Activated naive CD8-positive, alpha-beta T cell treated with anti-CD3 and anti-CD28 coated beads, Interleukin-2, amount 50 U/mL, for 24 hours (primary cell): ENCODE measurements at regions not wholly inside any gene's neighbourhood (a gene's known extent, or its start where the extent isn't known, plus 50 kb on each side); places are given as distances from the start of the nearest gene placed in this dataset.

Experiments used
- ATAC-seq: fragments of 150-1000 bp; cut with Tn5 transposase; one replicate; pipeline ENCODE4 v1.10.0; 2021
- DNase-seq: peaks from one replicate; pipeline ENCODE4 v3.0.0; 2021
- H3K27ac Mint-ChIP-seq: one replicate; pipeline ENCODE4 v1.8.0; 2021; ENCODE audit warnings: mild to moderate bottlenecking, mixed read lengths
- H3K27me3 Mint-ChIP-seq: one replicate; pipeline ENCODE4 v1.8.0; 2021; ENCODE audit warnings: mixed read lengths
- H3K36me3 Mint-ChIP-seq: one replicate; pipeline ENCODE4 v1.8.0; 2021; ENCODE audit warnings: low read depth, mixed read lengths
- H3K4me1 Mint-ChIP-seq: one replicate; pipeline ENCODE4 v1.8.0; 2021; ENCODE audit warnings: mixed read lengths
- H3K4me3 Mint-ChIP-seq: one replicate; pipeline ENCODE4 v1.8.0; 2021; ENCODE audit warnings: mild to moderate bottlenecking, moderate library complexity, mixed read lengths
- H3K9me3 Mint-ChIP-seq: one replicate; pipeline ENCODE4 v1.8.0; 2021; ENCODE audit warnings: mixed read lengths

DNA sequence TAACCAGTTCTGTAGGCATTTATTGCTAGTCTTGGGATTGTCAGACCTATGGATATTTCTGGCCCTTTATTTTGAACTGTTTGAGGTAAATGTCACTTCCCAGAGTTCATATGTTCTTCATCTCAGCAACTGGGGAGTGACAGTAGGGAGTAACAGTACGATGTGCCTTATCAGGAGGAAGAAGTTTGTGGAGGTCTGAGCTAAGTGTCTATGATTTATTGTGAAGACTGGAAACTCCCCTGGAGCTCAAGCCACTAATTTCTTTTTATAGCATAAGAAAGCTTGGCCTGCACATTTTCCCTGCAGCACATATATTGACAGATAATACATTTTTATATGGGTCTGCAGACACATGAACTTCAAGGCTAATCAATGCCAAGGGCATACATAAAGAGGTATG, 383.8 kb downstream of the GRXCR1 start:
- H3K4me1 Mint-ChIP-seq = no peaks in the 10 kb centered on the region
- H3K36me3 Mint-ChIP-seq = no peaks in the 10 kb centered on the region
- no peaks in the 10 kb centered on the region for H3K27me3 Mint-ChIP-seq
- no peak overlapping the region for H3K27ac Mint-ChIP-seq
- no peak for ATAC-seq
- no peak for DNase-seq
- H3K4me3 Mint-ChIP-seq = no peak overlapping the region
- H3K9me3 Mint-ChIP-seq = peaks cover 4% of the 10 kb centered on the region

DNA sequence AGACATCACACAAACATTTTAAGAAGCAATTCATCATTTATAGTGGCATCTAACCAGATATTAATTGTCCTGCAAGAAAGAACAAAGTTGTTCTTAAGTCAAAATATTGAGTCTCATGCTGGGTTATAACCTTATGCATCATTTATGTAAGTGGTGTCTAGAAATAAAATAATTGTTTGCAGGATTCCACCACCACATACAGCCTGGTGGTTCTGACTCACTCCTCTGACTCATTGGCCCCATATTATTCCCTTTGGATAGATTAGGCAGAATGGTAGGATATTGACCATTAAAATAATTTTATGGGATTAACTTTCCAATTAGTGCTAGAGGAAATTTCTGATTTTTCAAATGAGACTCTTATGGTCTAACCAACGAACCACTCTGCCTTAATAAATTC, 384.5 kb downstream of the GRXCR1 start:
- Mint-ChIP-seq H3K36me3 (no peaks in the 10 kb centered on the region), H3K4me1 (no peaks in the 10 kb centered on the region), H3K4me3 (no peak overlapping the region), H3K27me3 (no peaks in the 10 kb centered on the region), H3K9me3 (peaks cover 4% of the 10 kb centered on the region), H3K27ac (no peak overlapping the region)
- no peak for DNase-seq
- no peak for ATAC-seq

DNA sequence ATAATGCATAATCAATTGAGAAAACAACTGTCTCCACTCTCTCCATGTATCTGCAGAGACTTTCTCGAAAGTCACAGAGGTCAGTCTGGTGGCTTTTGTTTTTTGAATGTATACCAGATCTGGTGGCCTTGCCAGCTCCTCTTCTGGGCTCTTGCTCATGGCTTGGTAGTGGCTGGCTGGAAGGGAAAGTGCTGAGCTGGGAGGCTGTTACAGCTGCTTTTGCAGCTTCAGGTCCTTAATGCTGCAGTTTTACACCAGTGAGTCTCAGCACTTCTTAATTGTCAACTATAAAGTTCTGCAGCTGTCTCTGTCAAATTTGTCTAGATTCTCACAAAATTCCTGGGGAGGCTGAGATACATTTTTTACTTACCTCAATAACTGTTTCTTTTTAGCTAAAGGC, 390.0 kb downstream of the GRXCR1 start:
- no peak overlapping the region for H3K4me3 Mint-ChIP-seq
- no peak for DNase-seq
- no peaks in the 10 kb centered on the region for H3K4me1 Mint-ChIP-seq
- no peak overlapping the region for H3K27ac Mint-ChIP-seq
- ATAC-seq = no peak
- no peaks in the 10 kb centered on the region for H3K36me3 Mint-ChIP-seq
- peaks cover 5% of the 10 kb centered on the region for H3K9me3 Mint-ChIP-seq
- no peaks in the 10 kb centered on the region for H3K27me3 Mint-ChIP-seq

DNA sequence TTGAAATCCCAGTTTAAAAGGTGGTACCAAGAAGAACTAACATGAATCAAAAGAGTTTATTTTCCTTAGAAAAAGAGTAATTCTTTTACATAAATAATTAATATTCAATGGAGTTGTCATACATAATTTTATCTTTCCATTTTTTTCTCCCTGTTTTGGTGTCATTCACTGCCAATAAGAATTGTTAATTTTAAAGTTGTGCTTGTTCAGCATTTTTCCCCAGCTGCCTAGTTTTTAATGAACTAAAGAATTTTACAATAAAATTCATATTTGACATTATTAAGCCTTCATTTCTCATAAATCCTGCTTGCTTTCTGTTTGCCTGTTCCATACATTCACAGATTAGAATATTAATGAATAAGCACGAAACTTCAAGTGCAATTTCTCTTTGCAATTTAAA, 393.6 kb downstream of the GRXCR1 start:
- Mint-ChIP-seq H3K36me3 (no peaks in the 10 kb centered on the region), H3K4me3 (no peak overlapping the region)
- no peak for ATAC-seq

DNA sequence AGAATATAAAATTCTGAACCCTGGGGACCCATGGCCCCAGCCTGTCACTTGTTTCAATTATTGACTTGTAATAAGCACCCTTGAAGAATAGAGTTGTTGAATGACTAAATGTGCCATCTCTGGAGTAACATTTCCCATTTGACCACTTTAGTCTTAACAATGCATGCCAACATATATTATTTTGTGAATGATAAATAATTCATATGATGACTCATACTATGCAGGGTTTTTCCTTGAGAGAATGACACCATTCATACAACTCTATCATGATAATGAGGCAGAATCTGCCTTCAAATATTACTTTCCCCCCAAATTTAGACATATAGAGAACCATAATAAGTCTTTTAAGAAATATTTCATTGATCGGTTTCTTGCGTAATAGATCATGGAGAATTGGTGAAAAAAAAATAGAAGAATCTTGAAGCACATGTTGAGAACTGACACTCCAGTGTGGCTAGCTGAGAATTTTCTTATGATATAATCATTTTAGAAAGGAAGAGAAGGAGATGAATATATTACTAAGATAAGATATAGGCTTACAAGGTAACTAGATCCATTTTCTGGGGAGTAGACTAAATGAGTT, 404.5 kb downstream of the GRXCR1 start:
- Mint-ChIP-seq H3K9me3 (peaks cover 12% of the 10 kb centered on the region), H3K4me1 (no peaks in the 10 kb centered on the region), H3K36me3 (no peaks in the 10 kb centered on the region), H3K27ac (no peak overlapping the region), H3K4me3 (no peak overlapping the region), H3K27me3 (no peaks in the 10 kb centered on the region)
- no peak for DNase-seq
- no peak for ATAC-seq

More for the DNA sequence above, 393.6 kb downstream of the GRXCR1 start:
- H3K9me3 Mint-ChIP-seq = peaks cover 5% of the 10 kb centered on the region
- H3K27ac Mint-ChIP-seq = no peak overlapping the region
- DNase-seq = no peak
- no peaks in the 10 kb centered on the region for H3K27me3 Mint-ChIP-seq
- no peaks in the 10 kb centered on the region for H3K4me1 Mint-ChIP-seq

DNA sequence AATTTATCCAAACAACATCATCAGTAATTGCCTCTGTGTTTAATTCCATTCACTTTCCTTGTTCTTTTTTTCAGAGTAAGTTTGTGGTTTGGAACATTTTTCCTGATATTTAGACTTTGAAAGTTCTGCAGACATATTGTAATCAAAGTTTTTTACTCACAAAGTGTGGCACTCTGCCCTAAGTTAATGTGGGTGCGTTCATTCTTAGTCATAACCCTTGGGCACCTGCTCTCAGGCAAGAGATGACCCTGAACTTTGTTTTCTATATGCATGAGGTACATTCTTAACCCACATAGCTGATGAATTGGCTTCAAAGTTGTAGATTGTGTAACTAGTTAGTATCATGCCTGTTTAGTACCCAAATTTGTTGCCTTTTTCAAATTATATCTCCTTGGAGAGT, 424.3 kb downstream of the GRXCR1 start:
- Mint-ChIP-seq H3K9me3 (peaks cover 4% of the 10 kb centered on the region), H3K27me3 (no peaks in the 10 kb centered on the region), H3K4me3 (no peak overlapping the region), H3K36me3 (no peaks in the 10 kb centered on the region), H3K27ac (no peak overlapping the region), H3K4me1 (no peaks in the 10 kb centered on the region)
- ATAC-seq (no peak), DNase-seq (no peak)

DNA sequence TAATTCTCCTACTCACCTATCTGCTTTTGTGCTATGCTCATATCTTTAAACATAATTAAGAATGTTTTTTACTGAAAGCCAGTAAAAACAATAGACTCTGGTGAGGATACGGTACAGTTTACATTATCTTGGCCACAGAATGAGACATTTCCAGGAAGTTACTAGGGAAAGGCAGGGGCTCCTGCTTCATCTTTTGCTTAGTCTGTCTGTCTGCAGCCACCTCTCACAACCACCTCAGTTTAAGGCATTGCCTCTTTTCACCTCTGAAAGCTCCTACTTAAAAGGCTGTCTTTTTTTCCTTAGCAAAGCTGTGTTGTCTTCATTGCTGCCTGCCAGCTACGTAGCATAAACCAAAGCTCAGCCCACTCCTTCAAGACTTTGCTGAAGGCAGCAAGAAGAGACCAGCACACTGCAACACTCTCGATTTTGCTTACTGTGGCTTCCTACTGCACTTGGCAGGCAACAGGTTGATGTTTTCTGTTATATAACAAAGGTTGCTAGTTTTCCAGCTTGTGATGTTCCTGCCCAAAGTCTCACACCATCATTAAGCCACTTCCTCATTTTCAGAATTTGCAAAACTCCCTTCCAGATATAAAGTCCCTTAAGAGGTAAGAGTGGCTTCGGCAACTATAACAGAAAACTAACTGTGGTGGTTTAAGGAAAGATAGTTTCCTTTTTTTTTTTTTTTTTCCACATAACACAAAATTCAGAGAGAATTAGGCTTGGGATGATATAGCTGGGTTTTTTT, 432.9 kb downstream of the GRXCR1 start:
- Mint-ChIP-seq H3K4me1 (no peaks in the 10 kb centered on the region), H3K27ac (no peak overlapping the region), H3K36me3 (no peaks in the 10 kb centered on the region), H3K9me3 (peaks cover 7% of the 10 kb centered on the region), H3K4me3 (no peak overlapping the region), H3K27me3 (no peaks in the 10 kb centered on the region)
- no peak for DNase-seq
- no peak for ATAC-seq

DNA sequence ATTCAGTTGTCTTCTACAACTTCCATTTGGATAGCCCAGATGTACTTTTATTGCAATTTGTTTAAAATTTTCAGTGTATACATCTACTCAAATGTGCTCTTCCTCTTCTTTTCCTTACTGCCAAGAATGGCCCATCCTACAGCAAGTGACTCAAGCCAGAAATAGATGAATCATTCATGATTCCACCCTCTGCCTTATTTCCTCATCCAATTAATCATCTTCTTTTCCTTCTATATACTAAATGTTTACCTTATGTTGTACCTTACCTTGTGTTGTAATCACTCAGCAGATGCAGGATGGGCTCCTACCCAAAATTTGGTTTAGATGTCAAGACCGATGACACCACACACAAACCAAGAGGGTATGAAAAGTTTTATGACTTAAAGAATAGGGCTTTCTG, 437.8 kb downstream of the GRXCR1 start:
- no peak overlapping the region for H3K4me3 Mint-ChIP-seq
- no peaks in the 10 kb centered on the region for H3K36me3 Mint-ChIP-seq
- no peaks in the 10 kb centered on the region for H3K4me1 Mint-ChIP-seq
- ATAC-seq (no peak), DNase-seq (no peak)
- H3K27me3 Mint-ChIP-seq = no peaks in the 10 kb centered on the region
- no peak overlapping the region for H3K27ac Mint-ChIP-seq
- H3K9me3 Mint-ChIP-seq = no peaks in the 10 kb centered on the region

DNA sequence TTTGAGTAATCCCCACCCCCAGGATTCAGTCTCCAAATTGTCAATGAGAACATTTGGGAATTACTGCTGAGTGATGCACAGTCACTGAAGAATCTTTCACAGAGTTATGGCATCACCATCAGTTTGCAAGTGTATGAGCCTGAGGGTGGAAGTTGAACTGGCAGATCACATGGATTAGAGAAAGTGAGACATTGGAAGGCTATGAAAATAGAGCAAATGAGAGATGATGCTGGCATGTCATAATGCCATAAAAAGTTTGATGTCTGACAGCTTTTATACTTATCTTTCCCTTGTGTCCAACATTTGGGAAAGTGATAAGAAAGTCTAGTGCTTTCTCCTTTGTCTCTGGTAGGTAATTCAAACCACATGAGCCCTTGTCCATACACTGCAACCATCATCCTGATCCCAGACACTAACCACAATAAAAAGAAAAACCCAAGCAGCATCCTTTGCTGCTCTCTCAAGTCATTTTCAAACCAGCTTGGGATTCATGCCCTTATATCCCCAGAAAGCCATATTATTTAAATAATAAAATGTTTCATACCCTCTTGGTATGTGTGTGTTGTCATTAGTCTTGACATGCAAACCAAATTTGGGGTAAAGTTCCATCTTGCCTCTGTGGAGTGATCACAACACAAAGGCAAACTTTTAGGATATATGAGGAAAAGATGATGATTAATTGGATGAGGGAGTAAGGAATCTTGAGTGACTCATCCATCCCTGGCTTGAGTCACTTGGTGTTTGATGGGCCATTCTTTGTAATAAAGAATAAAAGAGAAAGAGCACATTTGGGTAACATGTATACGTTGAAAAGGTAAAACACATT, 438.9 kb downstream of the GRXCR1 start:
- no peak for DNase-seq
- Mint-ChIP-seq H3K27me3 (no peaks in the 10 kb centered on the region), H3K4me3 (no peak overlapping the region), H3K4me1 (no peaks in the 10 kb centered on the region), H3K36me3 (no peaks in the 10 kb centered on the region), H3K27ac (no peak overlapping the region), H3K9me3 (no peaks in the 10 kb centered on the region)
- ATAC-seq = no peak

DNA sequence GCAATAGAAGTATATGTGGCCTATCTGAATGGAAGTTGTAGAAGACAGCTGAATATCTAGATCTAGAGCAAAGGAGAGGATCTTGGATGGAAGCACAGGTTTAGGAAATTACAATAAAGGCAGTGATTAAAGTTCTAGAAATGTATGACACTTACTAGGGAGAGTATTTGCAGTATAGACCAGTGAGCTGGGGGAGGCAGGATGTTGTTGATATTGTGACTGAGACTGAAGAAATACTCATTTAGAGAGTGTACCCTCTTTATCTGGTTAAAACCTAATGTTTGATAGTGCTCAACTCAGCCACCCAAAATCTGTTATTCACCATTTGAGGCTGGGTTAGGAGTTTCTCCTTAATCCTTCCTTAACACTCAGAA, 439.5 kb downstream of the GRXCR1 start:
- H3K27ac Mint-ChIP-seq = no peak overlapping the region
- ATAC-seq = no peak

DNA sequence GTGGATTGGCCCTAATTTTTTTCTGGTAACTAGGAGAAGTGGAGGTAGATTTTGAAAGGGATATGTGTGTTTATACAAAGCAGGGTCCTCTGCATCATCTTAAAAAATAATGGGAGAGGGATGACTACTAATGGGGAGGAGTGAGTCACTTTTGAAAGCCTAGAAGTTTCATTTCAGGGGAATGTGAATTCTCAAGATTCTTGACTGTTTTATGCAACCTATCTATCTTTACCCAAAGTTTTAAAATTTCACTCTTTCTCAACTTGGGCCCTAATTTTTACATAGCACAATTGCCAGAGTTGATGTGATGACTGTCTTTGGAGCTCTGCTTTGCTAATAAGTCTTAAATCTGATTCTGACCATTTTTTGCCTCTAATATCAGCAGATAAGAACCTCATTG, 445.2 kb downstream of the GRXCR1 start:
- Mint-ChIP-seq H3K36me3 (no peaks in the 10 kb centered on the region), H3K4me1 (no peaks in the 10 kb centered on the region), H3K27me3 (no peaks in the 10 kb centered on the region), H3K4me3 (no peak overlapping the region), H3K27ac (no peak overlapping the region), H3K9me3 (peaks cover 7% of the 10 kb centered on the region)
- no peak for DNase-seq
- no peak for ATAC-seq

More for the DNA sequence above, 439.5 kb downstream of the GRXCR1 start:
- Mint-ChIP-seq H3K9me3 (peaks cover under 1% of the 10 kb centered on the region), H3K4me1 (no peaks in the 10 kb centered on the region), H3K36me3 (no peaks in the 10 kb centered on the region), H3K4me3 (no peak overlapping the region), H3K27me3 (no peaks in the 10 kb centered on the region)
- no peak for DNase-seq

DNA sequence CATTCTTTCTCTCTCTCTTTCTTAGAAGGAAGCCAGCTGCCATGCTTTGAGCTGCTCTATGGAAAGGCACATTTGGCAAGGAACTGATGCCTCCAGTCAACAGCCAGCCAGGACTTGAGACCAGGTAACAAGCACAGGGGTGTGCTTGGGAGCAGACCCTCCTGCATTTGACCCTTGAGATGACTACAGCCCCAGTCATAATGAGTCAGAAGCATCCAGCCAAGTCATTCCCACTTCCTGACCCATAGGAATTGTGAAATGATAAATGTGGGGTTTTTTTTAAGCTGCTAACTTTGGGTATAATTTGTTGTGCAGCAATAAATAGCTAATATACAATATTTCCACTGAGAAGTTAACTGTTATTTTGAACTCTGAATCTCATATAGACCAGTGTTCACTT, 446.9 kb downstream of the GRXCR1 start:
- DNase-seq (no peak), ATAC-seq (no peak)
- H3K4me1 Mint-ChIP-seq = no peaks in the 10 kb centered on the region
- H3K27ac Mint-ChIP-seq = no peak overlapping the region
- H3K36me3 Mint-ChIP-seq = no peaks in the 10 kb centered on the region
- H3K4me3 Mint-ChIP-seq = no peak overlapping the region
- H3K27me3 Mint-ChIP-seq = no peaks in the 10 kb centered on the region
- H3K9me3 Mint-ChIP-seq = peaks cover 9% of the 10 kb centered on the region

DNA sequence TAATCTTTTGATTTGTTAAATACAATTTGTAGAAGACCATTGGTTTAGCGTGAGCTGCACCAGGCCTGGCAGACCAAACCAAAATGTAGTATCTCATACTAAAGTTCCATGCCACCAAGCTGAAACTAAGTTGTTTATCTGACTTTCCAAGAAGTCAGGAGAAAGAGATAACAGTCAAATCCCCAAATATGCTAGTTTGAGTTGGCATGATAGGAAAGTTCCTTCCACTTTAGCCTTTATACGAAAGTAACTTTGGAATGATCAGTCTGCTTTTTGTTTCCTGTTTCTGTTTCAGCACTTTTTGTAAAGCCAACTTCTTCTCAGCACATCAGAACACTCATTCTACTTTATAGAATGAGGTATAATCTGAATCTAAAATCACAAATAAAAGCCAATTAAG, 449.2 kb downstream of the GRXCR1 start:
- H3K27ac Mint-ChIP-seq = no peak overlapping the region
- peaks cover 15% of the 10 kb centered on the region for H3K9me3 Mint-ChIP-seq
- H3K4me3 Mint-ChIP-seq = no peak overlapping the region
- H3K36me3 Mint-ChIP-seq = no peaks in the 10 kb centered on the region
- no peaks in the 10 kb centered on the region for H3K4me1 Mint-ChIP-seq
- no peak for DNase-seq
- ATAC-seq = no peak
- H3K27me3 Mint-ChIP-seq = no peaks in the 10 kb centered on the region

DNA sequence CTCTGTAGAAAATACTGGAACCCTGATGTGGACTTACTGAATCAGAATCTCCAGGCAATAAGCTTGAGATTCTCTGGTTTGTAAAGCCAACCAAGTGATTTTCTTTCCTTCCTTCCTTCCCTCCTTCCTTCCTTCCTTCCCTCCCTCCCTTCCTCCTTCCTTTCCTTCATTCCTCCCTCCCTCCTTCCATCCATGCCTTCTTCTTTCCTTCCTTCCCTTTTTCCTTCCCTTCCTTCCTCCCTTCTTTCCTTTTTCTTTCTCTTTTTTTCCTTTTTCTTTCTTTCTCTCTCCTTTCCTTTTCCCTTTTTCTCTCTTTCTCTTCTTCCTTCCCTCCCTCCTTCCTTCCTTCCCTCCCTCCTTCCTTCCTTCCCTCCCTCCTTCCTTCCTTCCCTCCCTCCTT, 450.8 kb downstream of the GRXCR1 start:
- H3K27ac Mint-ChIP-seq = no peak overlapping the region
- peaks cover 12% of the 10 kb centered on the region for H3K9me3 Mint-ChIP-seq
- H3K36me3 Mint-ChIP-seq = no peaks in the 10 kb centered on the region
- no peak overlapping the region for H3K4me3 Mint-ChIP-seq
- no peaks in the 10 kb centered on the region for H3K4me1 Mint-ChIP-seq
- H3K27me3 Mint-ChIP-seq = no peaks in the 10 kb centered on the region
- ATAC-seq (no peak), DNase-seq (no peak)

DNA sequence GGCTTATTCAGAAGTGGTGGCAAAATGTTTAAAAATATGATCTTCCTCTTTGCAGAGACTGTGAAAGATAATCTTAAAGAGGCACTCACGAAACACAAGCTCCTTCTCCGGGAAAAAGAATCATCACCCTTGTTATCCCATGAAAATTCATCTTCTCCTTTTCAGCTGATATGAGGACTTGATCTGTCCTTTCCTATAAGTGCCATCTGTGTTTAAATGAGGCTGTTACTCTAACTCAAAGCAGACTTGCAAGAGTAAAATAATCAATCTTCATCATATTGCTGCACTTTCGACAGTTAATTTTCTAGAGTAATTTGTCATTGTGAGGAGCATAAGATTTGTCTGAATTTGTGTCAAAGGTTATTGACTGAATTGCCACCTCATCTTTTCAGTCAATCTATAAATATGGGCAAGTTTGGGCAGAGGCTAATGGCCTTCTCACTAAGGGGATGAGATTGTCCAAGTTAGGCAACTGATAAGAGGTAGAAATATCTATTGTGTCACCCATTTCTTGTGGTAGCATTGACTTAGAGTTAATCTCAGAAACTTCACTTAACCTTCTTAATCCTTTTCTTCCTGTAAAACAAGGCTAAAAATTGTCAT, 452.9 kb downstream of the GRXCR1 start:
- H3K4me1 Mint-ChIP-seq = no peaks in the 10 kb centered on the region
- H3K27me3 Mint-ChIP-seq = no peaks in the 10 kb centered on the region
- peaks cover 12% of the 10 kb centered on the region for H3K9me3 Mint-ChIP-seq
- H3K27ac Mint-ChIP-seq = no peak overlapping the region
- no peak overlapping the region for H3K4me3 Mint-ChIP-seq
- no peaks in the 10 kb centered on the region for H3K36me3 Mint-ChIP-seq
- DNase-seq = no peak
- ATAC-seq = no peak
